ENCODE measurements at regions not wholly inside any gene's neighbourhood (a gene's known extent, or its start where the extent isn't known, plus 50 kb on each side); places are given as distances from the start of the nearest gene placed in this dataset.

- Histone ChIP-seq H3K27me3 (no peaks in the 10 kb centered on the region), H3K4me1 (no peaks in the 10 kb centered on the region), H3K27ac (no peak overlapping the region), H3K9me3 (no peaks in the 10 kb centered on the region), H3K4me3 (replicated peaks in 1 of 3) (no peak overlapping the region), H3K36me3 (no peaks in the 10 kb centered on the region)
- no peak for TF ChIP-seq POLR2A (IDR thresholded peaks at IDR 0.05)
- 75 to 85% methylated on average over 2 of the region's 2 CpGs for WGBS, 2 donors
- no peak for DNase-seq
- intact Hi-C loops (cut with DNase I): no loop called here
Observed at GRCh38 chr3:94965867-94966475, 903.1 kb downstream of the NSUN3 start.

- intact Hi-C loops (cut with DNase I): no loop called here
- WGBS, 2 donors: 85 to 91% methylated on average over 2 of the region's 2 CpGs
- TF ChIP-seq POLR2A (IDR thresholded peaks at IDR 0.05) (no peak), CTCF (IDR thresholded peaks at IDR 0.05) (no peak)
- Histone ChIP-seq H3K4me1 (no peaks in the 10 kb centered on the region), H3K36me3 (no peaks in the 10 kb centered on the region), H3K9me3 (no peaks in the 10 kb centered on the region), H3K27me3 (no peaks in the 10 kb centered on the region), H3K4me3 (replicated peaks in 1 of 3) (no peak overlapping the region), H3K27ac (no peak overlapping the region)
- no peak for DNase-seq
Observed at GRCh38 chr3:94967196-94967595, 904.3 kb downstream of the NSUN3 start.

- H3K27ac ChIP-seq: no peak overlapping the region
Observed at GRCh38 chr3:94968519-94968918, 905.7 kb downstream of the NSUN3 start.

GRCh38 chr3:94972066-94972465 lies 909.2 kb downstream of the NSUN3 start:
- Histone ChIP-seq H3K9me3 (no peaks in the 10 kb centered on the region), H3K4me1 (no peaks in the 10 kb centered on the region), H3K27me3 (no peaks in the 10 kb centered on the region), H3K4me3 (replicated peaks in 1 of 3) (no peak overlapping the region), H3K36me3 (no peaks in the 10 kb centered on the region), H3K27ac (no peak overlapping the region)
- no peak for TF ChIP-seq CTCF (IDR thresholded peaks at IDR 0.05)
- no peak for TF ChIP-seq POLR2A (IDR thresholded peaks at IDR 0.05)
- 88 to 96% methylated on average over 1 of the region's 1 CpG for WGBS, 2 donors
- DNase-seq: no peak
- intact Hi-C loops (cut with DNase I): no loop called here

More at GRCh38 chr3:94968519-94968918, 905.7 kb downstream of the NSUN3 start:
- H3K4me3 ChIP-seq (replicated peaks in 1 of 3): no peak overlapping the region
- no peaks in the 10 kb centered on the region for H3K36me3 ChIP-seq
- no peak for DNase-seq
- H3K27me3 ChIP-seq: no peaks in the 10 kb centered on the region
- TF ChIP-seq CTCF (IDR thresholded peaks at IDR 0.05) (no peak), POLR2A (IDR thresholded peaks at IDR 0.05) (no peak)
- WGBS, 2 donors: 75 to 80% methylated on average over 1 of the region's 1 CpG
- H3K4me1 ChIP-seq: no peaks in the 10 kb centered on the region
- intact Hi-C loops (cut with DNase I): no loop called here
- no peaks in the 10 kb centered on the region for H3K9me3 ChIP-seq

GRCh38 chr3:94978084-94978483 lies 915.2 kb downstream of the NSUN3 start:
- H3K4me1 ChIP-seq: no peaks in the 10 kb centered on the region
- no peaks in the 10 kb centered on the region for H3K36me3 ChIP-seq
- H3K4me3 ChIP-seq (replicated peaks in 1 of 3): no peak overlapping the region
- DNase-seq: no peak
- TF ChIP-seq CTCF (IDR thresholded peaks at IDR 0.05) (no peak), POLR2A (IDR thresholded peaks at IDR 0.05) (no peak)
- H3K27ac ChIP-seq: no peak overlapping the region
- no peaks in the 10 kb centered on the region for H3K9me3 ChIP-seq
- intact Hi-C loops (cut with DNase I): no loop called here
- no peaks in the 10 kb centered on the region for H3K27me3 ChIP-seq
- WGBS, 2 donors: 35 to 54% methylated on average over 1 of the region's 1 CpG
